ENCODE measurements at regions not wholly inside any gene's neighbourhood (a gene's known extent, or its start where the extent isn't known, plus 50 kb on each side); places are given as distances from the start of the nearest gene placed in this dataset.

DNA sequence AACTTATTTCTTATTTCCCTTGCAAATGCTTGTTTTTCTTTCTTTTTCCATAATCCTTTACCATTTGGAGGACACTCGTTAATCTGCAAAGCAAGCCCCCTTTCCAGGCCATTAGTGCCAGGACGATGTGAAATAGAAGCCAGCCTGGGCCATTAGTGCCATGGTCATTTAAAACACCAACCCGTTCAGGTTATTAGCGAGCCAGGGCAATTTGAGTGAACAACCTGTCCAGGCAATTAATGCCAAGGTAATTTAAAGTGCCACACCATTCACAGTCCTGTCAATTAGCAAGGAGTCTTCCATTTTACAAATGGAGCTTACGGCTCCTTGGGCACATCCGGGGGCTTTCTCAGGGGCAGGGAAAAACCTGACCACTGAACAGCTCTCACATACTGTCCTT, 370.6 kb downstream of the HRH4 start:
- no peak for DNase-seq (ENCODE audit: low read depth)

DNA sequence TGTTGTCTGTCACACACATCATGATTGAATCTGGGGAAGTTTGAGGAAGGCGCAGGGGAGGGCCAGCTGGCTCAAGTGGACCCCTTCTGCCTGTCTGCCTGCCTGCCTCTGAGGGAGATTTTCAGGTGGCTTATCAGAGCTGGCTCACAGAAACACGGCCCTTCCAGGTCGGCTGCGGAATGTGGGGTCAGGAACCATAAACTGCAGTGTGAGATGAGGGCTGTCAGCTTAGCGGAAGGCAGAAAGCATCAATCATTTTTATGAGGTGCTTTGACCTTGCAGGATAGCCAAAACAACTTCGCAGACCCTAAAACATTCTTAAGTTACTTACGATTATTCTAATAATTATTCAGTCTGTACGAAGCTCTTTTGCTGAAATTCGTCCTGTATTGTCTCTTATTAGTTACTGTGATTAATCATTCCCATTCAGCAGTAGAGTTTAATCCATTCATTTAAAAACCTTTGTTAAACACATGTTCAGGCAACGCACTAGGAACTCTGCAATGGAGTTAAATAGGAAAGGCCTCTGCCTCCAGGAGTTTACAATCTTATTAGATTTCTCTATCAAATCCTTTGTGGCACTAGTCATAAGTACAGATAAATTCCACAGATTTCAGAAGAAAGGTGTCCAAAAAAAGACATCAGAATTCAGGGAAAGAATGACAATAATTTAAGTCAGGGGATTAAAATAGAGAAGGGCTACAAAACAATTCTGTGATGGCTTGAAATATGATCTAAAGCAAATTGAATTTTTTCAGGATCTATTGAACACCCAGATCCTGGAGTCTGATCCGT, 371.6 kb downstream of the HRH4 start:
- DNase-seq (ENCODE audit: low read depth), result no peak

DNA sequence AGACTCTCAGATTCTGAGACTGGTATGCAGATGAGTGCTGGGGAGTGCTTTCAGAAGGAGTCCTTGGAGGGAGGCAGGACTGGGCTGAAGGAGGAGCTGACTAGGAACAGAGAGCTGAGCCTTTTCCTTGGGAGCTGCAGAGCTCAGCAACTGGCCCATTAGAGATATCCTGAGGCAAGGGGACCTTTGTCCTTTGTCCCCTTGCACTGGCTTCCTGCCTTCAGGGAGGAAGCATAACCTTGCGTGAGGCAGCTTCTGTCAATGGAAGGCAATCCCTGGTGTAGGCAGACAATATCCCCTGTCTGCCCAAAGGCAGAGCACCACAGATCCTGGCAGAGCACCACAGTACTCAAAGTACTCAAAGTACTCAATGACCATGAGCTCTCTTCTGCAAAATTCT, 375.3 kb downstream of the HRH4 start:
- DNase-seq (ENCODE audit: low read depth), result no peak

DNA sequence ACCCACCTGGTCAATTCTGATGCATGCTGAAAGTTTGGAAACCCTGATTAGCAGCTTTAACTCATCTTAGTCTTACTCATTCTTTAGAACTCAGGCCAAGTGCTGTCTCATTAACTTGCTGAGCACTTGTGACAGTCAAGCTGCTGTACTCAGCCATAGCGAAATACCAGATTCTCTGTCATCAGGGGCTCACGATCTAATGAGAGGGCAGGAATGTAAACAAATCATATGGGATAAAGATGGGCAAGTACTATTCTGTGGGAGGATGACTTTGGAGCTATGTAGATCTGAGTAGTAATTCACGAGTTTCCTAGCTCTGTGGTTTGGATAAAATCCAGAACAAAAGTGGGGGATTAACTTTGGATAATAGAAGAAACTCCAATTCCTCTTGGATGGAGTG, 376.6 kb downstream of the HRH4 start:
- DNase-seq (ENCODE audit: low read depth), result no peak

DNA sequence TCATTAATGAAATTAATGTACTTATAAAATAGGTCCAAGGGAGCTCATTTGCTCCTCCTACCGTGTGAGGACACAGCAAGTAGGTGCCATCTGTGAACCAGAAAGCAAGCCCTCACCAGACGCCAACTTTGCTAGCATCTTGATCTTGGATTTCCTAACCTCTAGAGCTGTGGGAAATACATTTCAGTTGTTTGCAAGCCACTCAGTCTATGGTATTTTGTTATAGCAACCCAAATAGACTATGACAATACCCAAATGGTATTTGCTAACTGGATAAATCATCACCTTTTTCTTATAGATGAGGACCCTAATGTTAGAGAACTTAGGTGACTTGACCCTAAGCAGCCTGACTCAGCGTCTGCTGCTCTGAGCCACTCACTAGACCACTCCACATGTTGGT, 379.6 kb downstream of the HRH4 start:
- DNase-seq (ENCODE audit: low read depth), result no peak

DNA sequence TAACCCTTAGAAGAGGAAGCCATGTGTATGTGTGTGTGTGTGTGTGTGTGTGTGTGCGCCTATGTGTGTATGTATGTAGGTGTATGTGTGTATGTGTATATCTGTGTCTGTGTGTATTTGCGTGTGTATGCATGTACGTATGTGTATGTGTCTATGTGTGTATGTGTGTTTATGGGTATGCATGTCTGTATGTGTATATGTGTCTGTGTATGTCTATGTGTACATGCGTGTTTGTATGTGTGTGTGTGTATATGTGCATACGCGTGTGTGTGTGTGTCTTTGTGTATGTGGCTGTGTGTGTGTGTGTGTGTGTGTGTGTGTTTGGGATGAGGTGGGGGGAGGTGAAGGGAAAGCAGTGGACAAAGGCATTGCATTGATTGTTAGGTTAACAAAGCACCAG, 380.2 kb downstream of the HRH4 start:
- no peak for DNase-seq (ENCODE audit: low read depth)

DNA sequence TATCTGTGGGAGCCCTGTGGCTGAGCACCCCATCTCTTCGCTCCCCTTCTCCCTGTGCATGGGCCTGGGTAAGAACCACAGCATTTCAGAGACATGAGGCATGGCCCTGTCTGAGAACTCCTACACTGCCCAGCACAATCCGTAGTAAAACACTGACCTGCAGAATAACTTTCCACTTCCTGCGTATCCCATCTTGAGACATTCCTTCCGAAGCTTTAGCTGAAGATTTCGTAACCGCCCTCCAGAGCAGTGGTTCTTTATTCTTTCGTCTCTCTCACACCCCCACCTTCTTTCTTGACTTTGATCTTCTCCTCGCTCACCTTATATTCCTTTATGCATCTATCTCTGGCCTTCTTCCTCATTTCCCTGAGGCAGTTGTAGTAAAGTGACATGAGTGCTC, 381.1 kb downstream of the HRH4 start:
- DNase-seq (ENCODE audit: low read depth), result no peak

DNA sequence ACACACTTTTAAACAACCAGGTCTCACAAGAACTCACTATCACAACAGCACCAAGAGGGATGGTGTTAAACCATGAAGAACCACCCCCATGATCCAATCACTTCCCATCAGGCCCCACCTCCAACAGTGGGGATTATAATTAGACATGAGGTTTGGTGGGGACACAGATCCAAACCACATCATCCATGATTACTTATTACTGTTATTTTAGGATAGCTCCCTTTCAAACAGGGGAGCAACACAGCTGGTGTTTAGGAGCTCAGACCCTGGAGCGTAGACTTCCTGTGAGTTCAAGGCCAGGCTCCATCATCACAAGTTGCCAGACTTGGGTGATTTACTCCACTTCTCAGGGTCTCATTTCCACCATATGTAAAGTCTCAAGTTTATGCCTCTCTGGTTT, 382.7 kb downstream of the HRH4 start:
- DNase-seq (ENCODE audit: low read depth), result no peak

DNA sequence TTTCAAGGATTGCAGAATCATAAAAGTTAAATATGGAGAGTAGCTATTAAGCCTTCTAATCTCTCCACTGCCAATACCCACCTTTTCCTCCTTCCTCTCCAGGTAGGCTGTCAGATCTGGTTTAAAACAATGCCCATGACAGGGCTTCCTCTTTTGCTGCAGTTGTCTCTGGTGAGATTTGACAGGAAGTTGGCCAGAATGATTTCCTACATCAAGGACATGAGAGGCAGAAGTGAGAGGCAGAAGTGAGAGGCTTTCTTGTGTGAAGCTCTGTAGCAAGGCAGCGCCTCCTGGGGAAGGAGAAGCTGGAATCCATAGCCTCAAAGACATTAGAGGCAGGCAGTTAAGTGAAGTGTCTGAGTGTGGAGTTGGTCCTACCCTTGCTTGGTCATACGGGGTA, 385.7 kb downstream of the HRH4 start:
- DNase-seq (ENCODE audit: low read depth), result no peak

DNA sequence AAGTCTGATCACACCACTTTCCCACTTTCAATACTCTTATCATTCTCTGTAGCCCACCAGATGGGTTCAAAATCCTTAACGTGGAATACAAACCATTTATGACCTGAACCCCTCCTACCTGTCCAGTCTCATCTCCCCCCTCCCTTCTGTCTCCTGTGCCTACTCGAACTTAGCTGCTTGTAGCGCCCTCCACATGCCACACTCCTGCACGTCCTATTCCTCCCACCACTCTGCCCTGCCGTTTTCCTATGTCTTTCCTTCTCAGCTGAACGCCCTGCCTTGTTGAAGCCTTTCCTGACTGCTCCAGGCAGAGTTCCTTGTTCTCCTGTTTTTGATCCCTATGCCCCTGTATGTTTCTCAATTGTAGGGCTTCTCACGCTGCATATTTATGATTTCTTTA, 390.1 kb downstream of the HRH4 start:
- DNase-seq (ENCODE audit: low read depth), result no peak

DNA sequence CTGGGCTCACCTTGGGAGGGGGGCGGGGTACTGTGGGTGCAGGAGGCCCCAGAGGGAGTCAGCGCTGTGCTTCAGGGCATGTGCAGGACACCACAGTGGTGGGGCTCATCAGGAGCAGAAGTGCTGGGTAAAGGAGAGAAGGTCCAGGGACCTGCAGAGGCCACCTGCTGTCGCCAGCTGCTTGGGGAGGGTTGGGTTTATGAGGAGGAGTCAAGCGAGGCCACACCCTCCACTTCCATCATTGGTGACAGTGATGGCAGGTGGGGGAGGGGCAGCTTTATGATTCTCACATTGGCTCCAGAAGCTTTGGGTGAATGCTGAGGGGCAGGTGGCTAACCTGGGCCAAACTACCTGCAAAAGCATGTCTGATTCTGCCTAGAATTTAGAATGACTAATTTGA, 392.6 kb downstream of the HRH4 start:
- no peak for DNase-seq (ENCODE audit: low read depth)

DNA sequence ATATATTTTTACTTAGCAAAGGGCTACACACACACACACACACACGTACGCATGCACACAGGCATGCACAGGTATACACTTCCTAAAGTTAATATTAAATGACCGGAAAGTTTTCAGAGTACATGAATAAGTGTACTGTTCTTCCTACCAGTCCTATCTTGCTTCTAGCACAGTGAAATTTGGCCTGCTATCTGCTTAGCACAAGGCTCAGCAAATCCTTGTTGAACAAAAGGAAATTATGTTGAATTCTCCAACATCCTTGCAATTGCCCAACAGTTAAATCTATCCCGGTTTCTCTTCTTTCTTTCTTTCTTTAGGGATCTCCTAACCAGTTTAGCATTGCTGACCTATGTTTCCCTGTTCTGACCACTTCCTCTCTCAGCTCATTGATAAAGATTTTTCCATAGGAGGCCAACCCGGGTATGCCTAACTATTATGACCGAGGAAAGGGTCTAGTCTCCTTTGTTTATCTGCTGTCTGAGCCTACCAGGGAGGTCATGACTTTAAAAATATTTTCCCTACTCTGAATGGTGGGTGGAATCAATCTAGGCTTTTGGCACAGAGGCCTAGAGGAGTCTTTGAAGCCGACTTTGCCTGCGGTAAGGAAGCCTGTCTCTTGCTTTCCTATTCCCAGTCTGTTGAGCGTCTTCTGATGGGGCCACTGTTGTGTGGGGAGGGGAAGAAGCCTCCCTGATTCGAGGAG, 400.7 kb downstream of the HRH4 start:
- DNase-seq (ENCODE audit: low read depth), result no peak

DNA sequence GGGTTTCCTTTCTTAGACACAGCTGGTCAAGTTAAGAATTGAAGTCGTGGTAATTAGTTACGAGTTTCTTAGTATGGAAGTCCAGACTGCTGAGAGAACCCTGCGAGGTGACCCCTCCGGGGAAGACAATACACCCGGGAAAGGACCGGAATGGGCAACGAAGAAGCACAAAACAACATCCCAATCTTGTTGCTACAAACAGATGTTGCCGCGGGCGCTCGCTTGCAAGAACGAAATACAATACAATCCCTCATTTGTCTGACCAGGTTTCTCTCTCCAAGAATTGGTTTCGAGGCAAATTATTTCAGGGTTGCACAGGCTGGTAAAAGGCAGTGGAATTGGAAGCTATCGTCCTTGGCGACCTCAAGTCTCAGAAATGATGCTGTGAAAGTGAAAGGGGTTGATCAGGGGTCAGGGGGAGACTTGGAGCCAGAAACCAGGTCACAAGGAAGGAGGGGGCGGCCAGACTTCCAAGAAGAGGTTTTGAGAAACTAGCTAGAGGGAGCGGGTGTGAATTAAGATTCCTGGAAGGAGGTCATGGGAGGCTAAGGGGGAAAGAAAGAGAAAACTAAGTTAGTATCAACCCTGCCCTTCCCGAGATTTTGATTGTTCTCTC, 401.9 kb downstream of the HRH4 start:
- no peak for DNase-seq (ENCODE audit: low read depth)

DNA sequence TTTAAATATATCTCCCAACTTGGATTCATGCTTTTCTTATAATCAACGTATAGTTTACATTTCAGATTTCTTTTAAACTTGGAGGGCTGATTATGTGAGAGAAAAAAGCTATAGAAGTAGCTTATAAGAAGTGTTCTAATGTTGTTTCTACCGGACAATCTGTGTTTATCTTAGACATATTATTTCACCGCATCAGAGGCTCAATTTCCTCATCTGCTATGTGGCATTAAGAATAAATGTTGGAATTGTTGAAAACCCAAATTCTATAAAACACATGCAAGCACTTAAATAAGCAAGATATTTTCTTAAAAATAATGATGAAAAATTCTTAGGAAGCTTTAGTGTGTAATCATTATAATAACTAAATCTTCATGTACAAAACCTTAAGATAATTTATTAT, 407.9 kb downstream of the HRH4 start:
- no peak for DNase-seq (ENCODE audit: low read depth)

DNA sequence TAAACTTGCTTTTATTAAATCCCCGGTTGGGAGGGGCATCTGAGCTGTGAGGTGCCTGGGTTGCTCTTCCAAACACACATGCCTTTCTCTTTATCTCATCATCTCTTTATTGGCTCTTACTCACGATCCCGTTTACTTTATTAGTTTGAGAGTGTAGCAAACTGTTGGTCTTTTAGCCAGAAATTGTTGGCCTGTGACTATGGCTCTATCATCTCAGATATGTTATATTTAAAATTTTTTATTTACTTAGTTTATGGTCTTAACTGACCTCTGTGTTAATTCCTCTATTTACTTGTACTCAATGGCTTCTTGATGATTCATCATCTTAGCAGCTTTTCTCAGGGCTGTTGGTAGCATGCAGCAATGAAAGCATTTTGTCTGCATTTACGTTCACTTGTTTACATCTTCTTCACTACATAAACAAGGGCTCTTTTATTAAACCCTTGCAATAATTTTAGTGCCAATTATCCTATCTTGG, 408.4 kb downstream of the HRH4 start:
- DNase-seq (ENCODE audit: low read depth), result no peak

DNA sequence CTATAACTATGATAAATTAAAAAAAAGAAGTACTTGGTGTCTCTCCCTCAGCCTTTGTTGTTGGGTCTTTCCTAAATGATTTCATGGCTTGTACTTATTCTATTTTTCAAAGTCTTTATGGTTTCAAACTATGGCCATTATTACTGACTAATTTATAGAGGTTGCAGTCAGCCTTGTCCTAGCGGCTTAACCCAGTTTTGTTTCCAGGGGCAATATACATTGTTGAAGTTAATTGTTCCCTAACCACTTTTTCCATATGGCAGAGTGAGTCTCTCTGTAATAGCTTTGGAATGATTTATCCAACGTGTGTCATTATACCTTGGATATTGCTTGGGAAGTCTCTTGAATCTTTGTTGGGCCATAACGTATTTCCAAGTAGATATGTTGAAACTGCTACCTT, 408.8 kb downstream of the HRH4 start:
- DNase-seq (ENCODE audit: low read depth), result no peak

DNA sequence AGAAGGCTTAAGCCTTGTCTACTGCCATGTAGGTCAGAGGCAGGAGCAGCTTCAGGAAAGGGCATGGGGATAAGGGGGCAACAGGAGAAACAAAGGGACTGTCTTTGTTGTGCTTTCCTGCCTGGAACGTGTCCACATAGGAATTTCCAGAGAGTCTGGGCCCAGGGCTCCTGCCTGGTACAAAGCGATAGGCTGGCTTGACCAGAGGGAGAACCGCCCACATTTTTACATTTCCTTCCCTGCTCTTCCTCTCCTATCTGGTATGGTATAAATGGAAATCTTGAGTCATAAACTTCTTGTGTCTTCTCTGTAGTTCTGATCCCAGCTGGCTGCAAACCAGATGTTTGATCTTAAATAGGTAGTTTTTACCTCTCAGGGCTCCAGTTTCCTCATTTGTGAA, 414.8 kb downstream of the HRH4 start:
- no peak for DNase-seq (ENCODE audit: low read depth)

DNA sequence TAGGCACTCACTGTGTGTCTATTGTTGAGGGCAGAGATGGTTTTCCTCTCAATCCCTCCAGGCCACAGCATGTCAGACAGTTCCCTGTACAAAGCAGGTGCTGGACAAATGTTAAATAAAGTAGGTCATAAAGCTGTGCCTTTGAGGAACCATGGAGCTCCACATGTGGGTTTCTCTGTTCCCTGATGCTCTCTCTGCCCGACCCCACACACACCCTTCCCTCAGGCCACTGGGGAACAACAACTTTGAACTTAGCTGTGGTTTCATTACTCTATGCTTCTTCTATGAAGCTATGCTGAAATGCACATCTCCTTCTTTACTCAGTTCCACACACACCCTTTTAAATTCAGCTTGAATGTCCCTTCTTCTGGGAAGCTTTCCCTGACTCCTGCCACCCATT, 415.3 kb downstream of the HRH4 start:
- DNase-seq (ENCODE audit: low read depth), result no peak

DNA sequence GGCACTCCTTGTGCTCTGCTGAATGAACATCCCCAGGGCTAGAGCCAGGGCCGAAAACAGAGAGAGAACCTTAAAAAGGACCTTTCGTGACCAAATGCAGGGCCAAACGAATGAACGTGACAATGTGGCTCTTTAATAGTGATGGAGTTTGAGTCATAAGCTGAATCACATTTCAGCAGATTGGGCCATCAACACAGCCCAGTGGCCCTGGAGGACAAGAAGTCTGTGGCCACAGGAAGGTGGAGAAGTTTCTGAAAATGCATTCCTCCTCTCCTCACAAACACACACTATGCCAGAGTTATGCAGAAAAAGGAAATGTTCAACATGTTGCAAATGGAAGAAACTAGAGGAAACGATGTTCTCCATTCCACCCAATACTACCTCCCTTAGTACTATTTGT, 415.8 kb downstream of the HRH4 start:
- no peak for DNase-seq (ENCODE audit: low read depth)

DNA sequence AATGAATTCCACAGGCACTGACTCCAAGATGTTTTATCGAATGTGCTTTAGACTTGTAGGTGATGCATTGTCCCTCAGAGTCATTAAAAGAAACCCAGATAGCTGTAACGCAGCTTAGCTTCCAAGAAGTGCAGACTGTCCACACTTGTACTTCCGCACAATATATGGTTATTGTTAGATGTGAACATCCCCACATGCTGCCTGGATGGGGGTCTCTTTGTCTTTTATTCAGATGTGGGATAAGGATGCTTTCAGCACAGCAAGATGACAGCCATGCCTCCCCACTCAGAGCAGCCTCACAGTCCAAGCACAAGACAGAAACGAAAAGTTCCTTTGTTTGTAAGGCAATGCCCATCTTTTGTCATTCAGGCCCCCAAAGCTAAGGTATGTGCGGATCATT, 416.6 kb downstream of the HRH4 start:
- DNase-seq (ENCODE audit: low read depth), result no peak

DNA sequence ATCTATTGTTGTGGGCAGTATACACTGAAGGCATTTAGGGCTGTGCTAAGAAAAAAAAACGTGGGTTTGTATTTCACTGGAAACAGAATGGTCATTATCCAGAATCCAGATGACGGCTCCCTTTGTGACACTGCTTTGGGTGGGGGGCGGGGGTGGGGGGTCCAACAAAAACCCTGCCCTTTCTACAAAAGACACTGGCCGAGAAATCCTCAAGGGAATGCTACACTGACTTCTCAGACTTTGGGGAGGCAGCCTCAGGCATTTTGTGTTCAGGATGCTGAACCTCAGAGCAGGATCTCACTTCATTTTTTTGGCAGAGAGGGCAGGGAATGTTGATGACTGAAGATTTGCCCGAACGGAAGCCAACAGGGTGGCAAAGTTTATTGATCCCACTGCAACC, 417.1 kb downstream of the HRH4 start:
- DNase-seq (ENCODE audit: low read depth), result no peak

DNA sequence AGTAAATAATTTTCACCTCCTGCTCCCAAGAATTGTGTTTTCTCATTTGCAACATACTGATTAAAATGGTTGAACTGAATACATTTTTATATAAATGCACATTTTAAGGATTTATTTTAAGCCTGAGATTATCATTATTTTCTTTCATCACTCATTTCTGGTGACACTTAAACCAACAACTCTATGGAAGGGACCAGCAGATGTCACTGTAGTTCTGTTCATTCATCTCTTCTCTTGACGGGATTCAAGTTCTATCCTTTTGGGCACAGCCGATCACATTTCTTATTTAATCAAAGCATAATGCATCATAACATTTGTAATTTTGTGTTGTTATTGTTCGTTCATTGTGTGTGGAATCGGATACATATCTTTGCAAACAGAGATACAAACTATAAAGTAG, 417.9 kb downstream of the HRH4 start:
- DNase-seq (ENCODE audit: low read depth), result no peak

DNA sequence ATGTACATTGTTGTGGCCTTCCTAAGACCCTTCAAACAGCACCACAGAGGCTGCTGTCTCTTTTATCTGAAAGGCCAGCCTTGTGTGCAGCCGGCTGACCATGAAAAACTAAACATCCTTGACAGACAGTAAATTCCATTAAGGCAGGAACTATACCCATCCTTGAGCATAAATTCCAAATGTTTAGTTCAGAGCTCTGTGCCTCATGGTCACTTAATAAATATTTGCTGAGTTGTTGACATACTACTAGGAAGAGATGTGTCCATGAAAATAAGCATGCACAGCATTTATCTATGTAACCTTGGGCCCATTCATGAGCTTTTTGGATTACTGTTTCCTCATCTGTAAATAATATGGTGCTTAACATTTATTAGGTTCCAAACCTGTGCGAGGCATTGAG, 424.8 kb downstream of the HRH4 start:
- DNase-seq (ENCODE audit: low read depth), result no peak
